Gastroesophageal sphincter (tissue), 3 donors: ENCODE measurements at regions not wholly inside any gene's neighbourhood (a gene's known extent, or its start where the extent isn't known, plus 50 kb on each side); places are given as distances from the start of the nearest gene placed in this dataset.

ENCODE experiments used
- CTCF ChIP-seq, 4 experiments: fragments of 200-600 bp in 2 of 4; fragments of 450-650 bp in 2 of 4; sonication (generic) in 1 of 4; IDR thresholded peaks; one replicate each; pipeline ENCODE4 v1.5.1; 2017 to 2019; ENCODE audit warnings: antibody characterized with exemption in 4 of 4, mild to moderate bottlenecking in 2 of 4, moderate library complexity in 2 of 4
- EP300 ChIP-seq: sonication (generic); formaldehyde crosslinking; IDR thresholded peaks from one replicate; pipeline ENCODE4 v1.6.1; 2017; ENCODE audit warnings: antibody characterized with exemption, mild to moderate bottlenecking
- POLR2A ChIP-seq, 2 donors: fragments of 450-650 bp; IDR thresholded peaks; one replicate each; pipeline ENCODE4 v1.6.1; 2017; ENCODE audit warnings: antibody characterized with exemption in 2 of 2, mild to moderate bottlenecking in 2 of 2, moderate library complexity in 1 of 2

- TF ChIP-seq EP300 = no peak
- TF ChIP-seq POLR2A (IDR thresholded peaks at IDR 0.05) = no peak
- no peak for TF ChIP-seq CTCF (IDR thresholded peaks at IDR 0.05)
These were observed 290.1 kb downstream of the ZSWIM6 start for GRCh38 chr5:61622156-61622555.
